GM19395 (cell line): ENCODE measurements at regions not wholly inside any gene's neighbourhood (a gene's known extent, or its start where the extent isn't known, plus 50 kb on each side); places are given as distances from the start of the nearest gene placed in this dataset.

Experiments
- ATAC-seq: cut with Tn5 transposase; IDR thresholded peaks from one replicate; pipeline ENCODE4 v1.9.1; 2021; ENCODE audit warnings: mild to moderate bottlenecking, moderate library complexity; ENCODE audit not compliant: unreplicated experiment

DNA sequence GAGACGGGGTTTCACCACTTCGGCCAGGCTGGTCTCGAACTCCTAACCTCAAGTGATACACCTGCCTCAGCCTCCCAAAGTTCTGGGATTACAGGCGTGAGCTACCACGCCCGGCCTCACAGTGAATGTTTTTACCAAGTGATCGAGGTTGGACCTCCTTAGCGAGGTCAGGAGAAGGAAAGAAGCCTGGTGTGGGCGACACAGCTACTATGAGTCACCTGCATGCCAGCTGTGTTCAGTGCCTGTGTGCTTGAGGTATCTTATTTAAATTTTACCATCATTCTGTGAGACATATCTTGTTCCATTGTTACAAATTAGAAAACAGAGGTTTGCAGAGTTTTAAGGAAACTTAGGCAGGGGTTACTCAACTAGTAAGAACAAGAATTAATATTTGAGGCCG is 174.8 kb upstream of the DYNLRB2 start:
- no peak for ATAC-seq

- ATAC-seq, result no peak
These were observed 178.0 kb upstream of the DYNLRB2 start for GRCh38 chr16:80362816-80363215.

DNA sequence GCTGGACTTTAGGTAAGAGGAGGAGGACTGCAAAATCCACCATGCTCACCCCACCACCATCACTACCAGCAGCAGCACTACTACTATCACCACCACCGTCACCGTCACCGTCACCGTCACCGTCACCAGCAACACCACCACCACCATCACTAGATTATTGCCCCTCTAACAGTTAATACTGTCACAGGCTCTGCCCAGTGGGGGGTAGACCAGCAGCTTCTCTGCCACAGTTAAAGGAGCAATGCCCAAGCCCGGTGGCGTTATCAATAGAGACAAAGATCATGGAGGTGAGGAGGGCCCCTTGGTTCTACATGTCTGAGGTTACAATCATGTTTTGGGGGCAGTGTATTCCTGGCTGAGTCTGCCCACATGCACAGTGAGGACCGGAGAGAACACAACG is 184.4 kb upstream of the DYNLRB2 start:
- ATAC-seq, result no peak

DNA sequence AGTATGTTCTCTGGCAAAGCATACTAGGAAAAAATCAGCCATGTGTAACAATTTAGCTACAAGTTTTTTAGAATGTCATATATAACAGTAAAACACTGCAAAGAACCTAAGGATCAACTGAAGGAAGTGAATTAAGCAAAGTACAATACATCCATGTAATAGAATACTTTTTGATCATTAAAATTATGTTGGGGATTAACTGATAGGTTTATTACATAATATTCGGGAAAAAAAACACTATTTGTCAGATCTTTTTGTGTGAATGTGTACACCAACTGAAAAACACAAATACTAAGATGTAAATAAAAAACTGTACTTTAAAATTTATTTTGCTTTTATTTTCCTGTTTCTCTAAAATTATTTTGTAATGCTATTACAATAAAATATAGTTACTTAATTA is 185.5 kb upstream of the DYNLRB2 start:
- no peak for ATAC-seq

DNA sequence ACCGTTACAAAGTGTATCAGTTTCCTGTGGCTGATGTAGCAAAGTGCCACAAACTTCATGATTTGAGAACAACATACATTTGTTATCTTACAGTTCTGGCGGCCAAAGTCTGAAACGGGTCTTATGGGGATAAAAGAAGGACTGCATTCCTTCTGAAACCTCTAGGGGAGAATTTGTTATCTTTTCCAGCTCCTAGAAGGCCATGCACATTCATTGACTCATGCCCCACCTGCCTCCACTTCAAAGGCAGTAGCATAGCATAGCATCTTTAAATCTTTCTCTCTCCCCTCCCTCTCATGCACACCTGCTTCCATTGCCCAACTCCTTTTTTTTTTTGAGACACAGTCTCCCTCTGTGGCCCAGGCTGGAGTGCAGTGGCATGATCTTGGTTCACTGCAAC is 190.7 kb upstream of the DYNLRB2 start:
- no peak for ATAC-seq

GRCh38 chr16:80347900-80348299 is 192.9 kb upstream of the DYNLRB2 start:
- no peak for ATAC-seq

- ATAC-seq, result no peak
These were observed 193.8 kb upstream of the DYNLRB2 start for GRCh38 chr16:80347002-80347401.

DNA sequence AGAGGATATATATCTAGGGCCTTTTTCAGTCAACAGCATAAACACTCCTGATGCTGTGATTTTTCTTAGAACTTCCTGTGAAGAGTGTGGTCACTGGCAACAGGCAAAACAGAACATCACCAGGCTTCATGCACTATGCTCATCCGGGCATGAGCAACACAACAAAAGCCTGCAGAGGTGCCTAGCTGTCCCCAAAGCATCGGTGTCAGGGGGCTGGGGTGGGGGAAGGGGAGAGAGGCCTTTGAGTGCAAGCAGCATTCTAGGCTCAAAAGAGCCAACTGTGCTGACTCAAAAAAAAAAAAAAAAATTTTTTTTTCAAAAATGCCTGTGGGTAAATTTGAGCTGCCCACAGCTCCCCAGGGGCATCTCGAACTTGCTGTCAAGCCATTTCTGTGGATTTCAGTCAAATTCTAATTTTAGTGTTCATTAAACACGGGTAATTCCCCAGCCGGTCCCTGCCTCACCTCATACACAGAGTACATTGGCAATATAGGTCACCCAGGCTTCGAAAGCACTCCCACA is 194.6 kb upstream of the DYNLRB2 start:
- ATAC-seq, result no peak

DNA sequence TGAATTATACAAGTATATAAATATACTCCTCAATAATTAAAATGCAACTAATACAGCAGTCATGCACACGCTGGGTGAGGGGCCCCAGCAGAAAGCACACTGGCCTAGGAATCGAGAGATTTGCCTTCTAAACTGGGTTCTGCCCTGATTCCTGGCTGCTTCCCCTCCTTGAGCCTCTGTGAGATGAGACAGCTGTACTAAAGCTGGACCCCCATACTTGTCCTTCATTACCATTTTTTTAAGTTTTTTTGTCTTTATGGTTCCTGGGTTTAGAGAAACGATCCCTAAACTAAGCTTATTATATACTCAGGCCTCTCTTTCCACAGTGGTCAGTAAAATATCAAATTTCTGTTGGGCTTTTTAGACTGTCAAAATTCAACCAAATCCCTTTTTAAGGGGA is 195.1 kb upstream of the DYNLRB2 start:
- no peak for ATAC-seq

DNA sequence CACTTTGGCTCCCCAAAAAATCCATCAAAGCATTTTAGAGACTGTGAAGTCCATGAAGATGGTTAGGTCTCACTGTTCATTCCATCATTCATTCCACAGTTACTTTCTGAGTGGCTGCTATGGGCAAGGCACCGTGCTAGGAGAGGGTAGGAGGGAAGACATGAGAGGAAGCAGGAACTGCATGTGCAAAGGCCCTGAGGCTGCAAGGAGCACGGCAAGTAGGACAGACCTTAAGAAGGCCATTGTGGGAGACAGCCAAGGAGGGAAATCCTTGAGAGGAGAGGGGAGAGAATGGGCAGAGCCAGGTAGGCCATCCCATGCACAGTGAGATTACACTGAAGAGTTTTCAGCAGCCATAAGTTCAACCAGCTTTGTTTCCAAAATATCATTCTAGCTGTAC is 196.2 kb upstream of the DYNLRB2 start:
- ATAC-seq, result no peak

- no peak for ATAC-seq
These were observed 199.5 kb upstream of the DYNLRB2 start for GRCh38 chr16:80341263-80341662.

GRCh38 chr16:80337786-80338185 is 203.0 kb upstream of the DYNLRB2 start:
- ATAC-seq, result no peak

- no peak for ATAC-seq
These were observed 210.0 kb upstream of the DYNLRB2 start for GRCh38 chr16:80330803-80331202.

DNA sequence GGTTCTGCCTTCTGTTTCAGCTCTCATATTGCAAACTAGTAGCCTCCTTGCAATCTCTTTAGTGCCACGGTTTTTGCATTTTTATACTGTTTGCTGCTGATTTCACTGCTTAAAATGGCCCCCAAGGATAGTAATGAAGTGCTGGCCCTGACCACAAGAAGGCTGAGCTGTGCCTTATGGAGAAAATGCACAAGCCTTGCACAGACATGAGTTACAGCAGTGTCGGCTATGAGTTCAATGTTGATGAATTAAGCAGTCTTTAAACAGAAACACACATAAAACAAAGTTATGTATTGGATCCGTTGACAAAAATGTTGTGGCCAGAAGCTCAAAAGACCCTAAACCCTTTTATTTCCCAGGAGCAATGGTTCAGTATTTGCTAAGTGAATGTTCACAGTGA is 210.6 kb upstream of the DYNLRB2 start:
- ATAC-seq, result no peak

DNA sequence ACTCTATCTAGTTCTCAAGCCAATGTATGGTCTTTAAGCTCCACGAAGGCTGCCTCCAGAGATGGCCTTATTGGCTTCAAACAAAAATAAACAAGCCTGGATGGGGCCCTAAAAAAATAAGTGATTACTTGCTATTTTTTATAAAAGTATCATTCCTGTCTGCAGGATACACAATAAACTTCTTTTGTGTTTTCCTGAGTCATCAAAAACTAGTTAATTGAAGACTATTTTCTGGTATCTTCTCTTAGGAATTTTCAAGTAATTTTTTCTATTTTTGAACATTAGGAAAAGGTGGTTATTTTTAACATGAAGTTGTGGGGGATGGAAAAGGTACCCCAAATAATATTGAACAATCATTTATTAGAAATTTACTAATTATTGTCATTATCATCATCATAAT is 213.1 kb upstream of the DYNLRB2 start:
- ATAC-seq, result no peak

GRCh38 chr16:80324371-80324770 is 216.4 kb upstream of the DYNLRB2 start:
- ATAC-seq, result no peak

DNA sequence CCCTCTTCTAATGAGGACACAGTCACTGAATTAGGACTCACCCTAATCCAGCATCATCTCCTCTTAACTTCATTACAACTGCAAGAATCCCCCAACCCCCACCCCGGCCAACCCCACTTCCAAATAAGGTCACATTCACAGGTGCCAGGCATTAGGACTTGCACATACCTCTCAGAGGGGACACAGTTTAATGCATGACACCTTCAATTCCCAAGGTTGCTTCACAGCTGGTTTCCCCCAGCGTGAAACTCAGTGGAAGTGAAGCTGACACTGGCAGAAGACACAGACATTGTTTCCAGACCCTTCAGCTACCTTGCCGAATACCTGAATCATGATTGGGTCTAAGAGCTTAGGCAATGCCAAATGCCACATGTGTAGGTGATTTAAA is 217.0 kb upstream of the DYNLRB2 start:
- ATAC-seq, result no peak

- no peak for ATAC-seq
These were observed 217.5 kb upstream of the DYNLRB2 start for GRCh38 chr16:80323187-80323807.

GRCh38 chr16:80319181-80319580 is 221.6 kb upstream of the DYNLRB2 start:
- no peak for ATAC-seq

- no peak for ATAC-seq
These were observed 222.7 kb upstream of the DYNLRB2 start for GRCh38 chr16:80318107-80318506.

- ATAC-seq, result no peak
These were observed 223.2 kb upstream of the DYNLRB2 start for GRCh38 chr16:80317599-80318037.

- no peak for ATAC-seq
These were observed 223.7 kb upstream of the DYNLRB2 start for GRCh38 chr16:80317116-80317515.

- no peak for ATAC-seq
These were observed 226.8 kb upstream of the DYNLRB2 start for GRCh38 chr16:80314042-80314441.
